BLaER1 (cell line): ENCODE measurements at regions not wholly inside any gene's neighbourhood (a gene's known extent, or its start where the extent isn't known, plus 50 kb on each side); places are given as distances from the start of the nearest gene placed in this dataset.

Experiments
- H3K27ac ChIP-seq: shearing (Covaris generic); formaldehyde crosslinking; 2 replicates; pipeline ENCODE4 v1.8.1; 2022
- H3K27me3 ChIP-seq: shearing (Covaris generic); formaldehyde crosslinking; 2 replicates; pipeline ENCODE4 v1.8.1; 2022
- H3K36me3 ChIP-seq: shearing (Covaris generic); formaldehyde crosslinking; 2 replicates; pipeline ENCODE4 v1.8.1; 2022
- H3K4me1 ChIP-seq: shearing (Covaris generic); formaldehyde crosslinking; 2 replicates; pipeline ENCODE4 v1.8.1; 2022
- H3K4me2 ChIP-seq: shearing (Covaris generic); formaldehyde crosslinking; 2 replicates; pipeline ENCODE4 v1.8.1; 2022
- H3K4me3 ChIP-seq: shearing (Covaris generic); formaldehyde crosslinking; 2 replicates; pipeline ENCODE4 v1.8.1; 2022
- H3K9ac ChIP-seq: shearing (Covaris generic); formaldehyde crosslinking; 2 replicates; pipeline ENCODE4 v1.8.1; 2022
- H3K9me3 ChIP-seq: shearing (Covaris generic); formaldehyde crosslinking; 2 replicates; pipeline ENCODE4 v1.8.1; 2022
- H4K20me1 ChIP-seq: shearing (Covaris generic); formaldehyde crosslinking; 2 replicates; pipeline ENCODE4 v1.8.1; 2022
- Cebpa-rat ChIP-seq: shearing (Covaris generic); IDR thresholded peaks from 2 replicates; pipeline ENCODE4 v1.8.1; 2022

DNA sequence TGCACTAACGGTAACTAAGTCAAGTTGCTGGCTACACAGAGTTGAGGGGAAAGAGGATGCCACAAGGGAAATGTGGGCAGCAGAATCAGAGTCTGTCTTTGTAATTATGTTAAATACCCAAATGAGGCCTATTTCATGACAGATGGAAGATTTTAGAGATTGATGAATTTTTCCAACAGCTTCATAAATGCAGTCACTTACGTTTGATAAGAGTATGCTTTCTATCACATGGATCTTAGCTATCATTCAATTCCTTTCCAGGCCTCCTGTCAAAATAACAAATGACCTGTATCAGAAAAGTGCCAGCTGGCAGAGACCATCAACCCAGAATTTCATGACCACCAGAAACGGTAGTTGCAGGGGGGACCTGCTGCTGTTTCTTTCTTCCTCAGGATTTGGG lies 148.4 kb upstream of the PLPP4 start:
- no peaks in the 10 kb centered on the region for H4K20me1 ChIP-seq
- no peak overlapping the region for H3K27ac ChIP-seq
- H3K9me3 ChIP-seq = no peaks in the 10 kb centered on the region
- H3K36me3 ChIP-seq = no peaks in the 10 kb centered on the region
- TF ChIP-seq Cebpa-rat = no peak
- no peak overlapping the region for H3K9ac ChIP-seq
- no peaks in the 10 kb centered on the region for H3K27me3 ChIP-seq
- no peaks in the 10 kb centered on the region for H3K4me1 ChIP-seq
- no peak overlapping the region for H3K4me2 ChIP-seq
- no peak overlapping the region for H3K4me3 ChIP-seq

DNA sequence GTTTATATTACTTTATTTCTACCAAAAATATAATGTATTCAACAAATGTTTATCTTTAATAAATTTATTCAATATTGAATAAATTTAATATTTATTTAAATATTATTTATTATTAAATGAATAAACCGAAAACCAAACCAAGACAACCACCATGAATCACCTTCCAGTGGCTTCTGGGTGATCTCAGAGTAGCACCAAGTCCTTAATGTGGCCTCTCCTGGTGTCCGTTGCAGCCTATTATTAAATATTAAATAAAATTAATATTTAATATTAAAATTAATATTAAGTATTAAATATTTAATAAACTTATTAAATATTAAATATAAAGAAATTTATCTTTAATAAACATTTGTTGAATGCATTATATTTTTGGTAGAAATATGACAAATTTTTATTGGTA lies 143.3 kb upstream of the PLPP4 start:
- Histone ChIP-seq H4K20me1 (no peaks in the 10 kb centered on the region), H3K36me3 (no peaks in the 10 kb centered on the region), H3K4me1 (no peaks in the 10 kb centered on the region), H3K9me3 (no peaks in the 10 kb centered on the region), H3K9ac (no peak overlapping the region), H3K27me3 (no peaks in the 10 kb centered on the region), H3K4me2 (no peak overlapping the region), H3K4me3 (no peak overlapping the region), H3K27ac (no peak overlapping the region)
- TF ChIP-seq Cebpa-rat = no peak

DNA sequence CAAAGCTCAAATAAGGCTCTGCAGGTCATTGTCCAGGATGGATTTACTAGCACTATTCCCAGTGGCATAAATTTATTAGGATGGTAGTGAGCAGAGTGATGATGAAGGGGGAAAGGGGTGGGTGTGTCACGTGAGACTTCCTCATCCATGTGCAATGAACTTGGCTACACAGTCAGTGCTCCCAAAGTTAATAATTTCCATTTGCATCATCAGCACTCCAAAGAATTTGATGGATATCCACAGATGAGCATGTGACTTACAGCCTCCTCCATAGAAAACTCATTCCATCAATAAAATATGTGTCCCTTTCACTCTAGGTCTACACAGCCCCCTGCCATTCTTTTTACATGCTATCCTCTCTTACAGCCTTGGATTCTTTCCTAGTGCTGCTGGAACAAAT lies 142.6 kb upstream of the PLPP4 start:
- H3K4me3 ChIP-seq = no peak overlapping the region
- no peaks in the 10 kb centered on the region for H4K20me1 ChIP-seq
- H3K4me1 ChIP-seq = no peaks in the 10 kb centered on the region
- H3K9ac ChIP-seq = no peak overlapping the region
- H3K27me3 ChIP-seq = no peaks in the 10 kb centered on the region
- no peak overlapping the region for H3K27ac ChIP-seq
- no peak for TF ChIP-seq Cebpa-rat
- H3K9me3 ChIP-seq = no peaks in the 10 kb centered on the region
- no peaks in the 10 kb centered on the region for H3K36me3 ChIP-seq
- H3K4me2 ChIP-seq = no peak overlapping the region

DNA sequence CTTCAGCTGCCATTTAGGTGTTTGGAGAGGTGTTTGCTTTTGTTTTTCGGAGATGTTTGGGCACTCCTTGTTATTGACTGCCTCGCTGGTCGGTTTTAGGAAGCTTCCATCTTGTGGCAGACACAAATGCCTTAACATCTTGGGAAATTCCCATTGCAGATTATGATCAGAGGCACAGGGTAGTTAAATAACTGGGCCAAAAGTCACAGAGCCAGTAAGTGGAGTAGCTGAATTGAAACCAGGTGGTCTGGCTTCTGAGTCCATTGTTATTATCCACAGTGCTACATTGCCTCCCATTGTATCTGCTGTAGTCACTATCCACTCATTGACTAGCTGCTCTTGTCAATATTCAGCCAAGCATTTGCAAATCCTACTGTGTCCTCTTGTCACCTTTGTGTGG lies 138.2 kb upstream of the PLPP4 start:
- no peak overlapping the region for H3K27ac ChIP-seq
- no peak for TF ChIP-seq Cebpa-rat
- H3K27me3 ChIP-seq = no peaks in the 10 kb centered on the region
- no peaks in the 10 kb centered on the region for H3K9me3 ChIP-seq
- H3K4me2 ChIP-seq = no peak overlapping the region
- no peaks in the 10 kb centered on the region for H3K36me3 ChIP-seq
- H3K4me3 ChIP-seq = no peak overlapping the region
- H4K20me1 ChIP-seq = no peaks in the 10 kb centered on the region
- H3K4me1 ChIP-seq = no peaks in the 10 kb centered on the region
- no peak overlapping the region for H3K9ac ChIP-seq

DNA sequence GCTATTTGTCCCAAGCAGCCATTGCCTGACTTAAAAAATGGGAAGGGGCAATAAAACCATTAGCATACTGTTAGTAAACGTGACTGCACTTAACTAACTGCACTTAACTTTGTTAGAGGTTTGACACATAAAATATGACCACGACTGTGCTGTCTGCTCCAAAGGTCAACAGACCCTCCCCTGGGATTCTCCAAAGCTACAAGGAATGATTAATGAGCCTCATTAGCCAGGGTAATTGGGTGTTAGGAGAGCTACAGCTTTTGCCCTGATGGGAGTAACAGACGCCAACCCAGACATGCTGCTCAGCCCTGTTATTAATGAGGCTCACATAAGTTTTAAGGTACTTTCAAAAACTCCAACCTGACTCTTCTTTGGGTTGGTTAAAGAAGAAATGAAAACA lies 129.4 kb upstream of the PLPP4 start:
- no peak overlapping the region for H3K27ac ChIP-seq
- no peak overlapping the region for H3K4me3 ChIP-seq
- no peak overlapping the region for H3K4me2 ChIP-seq
- no peak for TF ChIP-seq Cebpa-rat
- H3K27me3 ChIP-seq = no peaks in the 10 kb centered on the region
- no peak overlapping the region for H3K9ac ChIP-seq
- no peaks in the 10 kb centered on the region for H3K9me3 ChIP-seq
- no peaks in the 10 kb centered on the region for H4K20me1 ChIP-seq
- no peaks in the 10 kb centered on the region; the same call in 1 of the 2 replicates for H3K4me1 ChIP-seq
- H3K36me3 ChIP-seq = no peaks in the 10 kb centered on the region

DNA sequence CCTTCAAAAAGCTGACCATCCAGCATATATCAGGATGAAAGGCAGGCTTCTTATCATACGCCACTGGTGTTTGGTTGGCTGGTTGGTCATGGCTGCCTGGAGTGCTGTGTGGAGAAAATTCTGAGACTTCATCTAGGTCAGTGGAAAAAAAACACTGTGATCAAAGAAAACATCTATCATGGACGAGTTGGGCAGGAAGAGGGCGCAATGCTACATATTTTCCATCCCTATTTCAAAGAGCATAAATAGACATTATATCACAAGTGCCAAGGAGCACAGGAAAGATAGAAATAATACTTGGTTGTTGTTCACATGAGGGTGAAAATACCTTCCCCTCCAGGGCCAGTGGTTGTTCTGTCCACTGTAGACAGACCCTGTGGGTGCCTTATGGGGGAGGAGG lies 128.4 kb upstream of the PLPP4 start:
- no peaks in the 10 kb centered on the region for H3K27me3 ChIP-seq
- H3K36me3 ChIP-seq = no peaks in the 10 kb centered on the region
- H3K4me3 ChIP-seq = no peak overlapping the region
- no peaks in the 10 kb centered on the region for H4K20me1 ChIP-seq
- H3K9me3 ChIP-seq = no peaks in the 10 kb centered on the region
- no peak overlapping the region; the same call in 1 of the 2 replicates for H3K4me2 ChIP-seq
- no peak overlapping the region for H3K27ac ChIP-seq
- no peak for TF ChIP-seq Cebpa-rat
- H3K9ac ChIP-seq = no peak overlapping the region
- H3K4me1 ChIP-seq = no peaks in the 10 kb centered on the region; the same call in 1 of the 2 replicates

DNA sequence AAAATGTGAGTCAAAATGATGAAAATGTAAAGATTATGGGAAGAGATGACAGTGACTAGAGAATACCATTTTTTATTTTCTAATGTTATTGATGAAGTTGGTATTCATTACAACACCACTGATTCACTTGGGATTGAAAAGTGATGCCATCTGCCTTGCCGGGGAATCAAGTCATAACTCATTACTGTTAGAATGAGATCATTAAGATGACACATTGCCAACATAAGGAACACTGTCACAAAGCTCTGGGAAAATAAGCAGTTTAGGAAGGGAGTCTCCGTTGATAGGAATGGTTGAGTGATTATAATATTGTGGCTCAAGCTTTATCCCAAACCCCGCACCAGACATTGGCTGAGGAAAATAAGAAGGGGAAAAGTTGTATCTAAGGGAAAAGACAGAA lies 121.5 kb upstream of the PLPP4 start:
- no peaks in the 10 kb centered on the region for H3K27me3 ChIP-seq
- H4K20me1 ChIP-seq = no peaks in the 10 kb centered on the region
- no peak overlapping the region for H3K27ac ChIP-seq
- no peaks in the 10 kb centered on the region for H3K9me3 ChIP-seq
- no peak overlapping the region for H3K9ac ChIP-seq
- H3K4me1 ChIP-seq = peaks cover 3% of the 10 kb centered on the region; the same call in 1 of the 2 replicates
- no peak overlapping the region for H3K4me2 ChIP-seq
- no peak for TF ChIP-seq Cebpa-rat
- H3K36me3 ChIP-seq = no peaks in the 10 kb centered on the region
- no peak overlapping the region for H3K4me3 ChIP-seq

DNA sequence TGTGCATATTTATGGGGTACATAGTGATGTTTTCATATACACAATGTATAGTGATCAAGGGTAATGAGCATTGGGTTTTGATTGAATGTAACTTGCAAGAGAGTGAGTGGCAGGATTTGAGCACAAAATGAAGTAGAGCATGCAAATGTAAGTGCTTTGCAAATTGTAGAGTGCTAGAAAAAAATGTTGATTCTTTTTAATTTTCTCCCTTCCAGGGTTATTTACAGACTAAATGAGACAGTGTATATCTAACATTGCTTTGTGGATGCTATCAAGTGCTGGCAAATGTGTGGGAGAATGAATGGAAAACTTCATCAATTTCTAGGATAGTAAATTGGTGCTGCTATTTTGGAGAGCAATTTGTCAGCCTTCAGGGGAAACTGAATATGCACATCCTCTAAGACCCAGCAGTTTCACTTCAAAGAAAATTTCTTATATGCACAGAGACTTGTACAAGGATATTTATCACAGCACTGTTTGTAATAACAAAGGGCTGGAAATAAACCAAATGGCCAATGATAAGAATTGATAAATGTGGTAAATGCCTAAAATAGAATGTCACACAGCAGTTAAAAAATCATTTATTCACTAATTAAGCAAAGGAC lies 120.6 kb upstream of the PLPP4 start:
- Histone ChIP-seq H3K27me3 (no peaks in the 10 kb centered on the region), H3K27ac (no peak overlapping the region), H3K36me3 (no peaks in the 10 kb centered on the region), H3K4me2 (no peak overlapping the region), H3K4me1 (peaks cover 6% of the 10 kb centered on the region; the same call in 1 of the 2 replicates), H3K9me3 (no peaks in the 10 kb centered on the region), H4K20me1 (no peaks in the 10 kb centered on the region), H3K9ac (no peak overlapping the region), H3K4me3 (no peak overlapping the region)
- TF ChIP-seq Cebpa-rat = no peak

DNA sequence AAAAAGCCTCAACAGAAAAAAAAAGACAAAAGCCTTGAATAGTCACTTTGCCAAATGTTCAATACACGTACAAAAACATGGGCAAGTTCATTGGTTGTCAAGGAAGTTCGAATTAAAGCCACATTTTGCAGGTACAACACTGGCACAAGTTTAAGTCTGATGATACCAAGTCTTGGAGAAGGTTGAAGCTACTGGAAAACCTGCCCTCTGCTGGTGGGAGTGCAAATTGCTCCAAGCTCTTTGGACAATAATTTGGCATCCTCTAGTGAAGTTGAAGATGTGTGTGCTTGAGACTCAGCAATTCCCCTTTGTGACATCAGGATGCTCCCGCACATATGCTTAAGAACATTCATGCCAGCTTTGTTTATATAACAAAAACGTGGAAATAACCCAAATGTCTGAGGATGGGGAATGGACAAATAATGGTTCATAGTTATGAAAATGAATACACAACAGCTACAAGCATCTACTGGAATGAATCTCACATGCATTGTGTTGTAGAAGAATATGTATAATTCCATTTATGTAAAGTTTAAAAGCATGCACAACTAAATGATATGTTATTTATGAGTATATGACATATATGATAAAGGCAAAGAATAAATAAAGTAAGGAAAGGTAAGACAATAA lies 120.0 kb upstream of the PLPP4 start:
- Histone ChIP-seq H3K9ac (no peak overlapping the region), H3K36me3 (no peaks in the 10 kb centered on the region), H3K4me3 (no peak overlapping the region), H3K4me2 (no peak overlapping the region), H3K9me3 (no peaks in the 10 kb centered on the region), H3K27me3 (no peaks in the 10 kb centered on the region), H3K27ac (no peak overlapping the region), H4K20me1 (no peaks in the 10 kb centered on the region), H3K4me1 (peaks cover 6% of the 10 kb centered on the region; the same call in 1 of the 2 replicates)
- no peak for TF ChIP-seq Cebpa-rat

DNA sequence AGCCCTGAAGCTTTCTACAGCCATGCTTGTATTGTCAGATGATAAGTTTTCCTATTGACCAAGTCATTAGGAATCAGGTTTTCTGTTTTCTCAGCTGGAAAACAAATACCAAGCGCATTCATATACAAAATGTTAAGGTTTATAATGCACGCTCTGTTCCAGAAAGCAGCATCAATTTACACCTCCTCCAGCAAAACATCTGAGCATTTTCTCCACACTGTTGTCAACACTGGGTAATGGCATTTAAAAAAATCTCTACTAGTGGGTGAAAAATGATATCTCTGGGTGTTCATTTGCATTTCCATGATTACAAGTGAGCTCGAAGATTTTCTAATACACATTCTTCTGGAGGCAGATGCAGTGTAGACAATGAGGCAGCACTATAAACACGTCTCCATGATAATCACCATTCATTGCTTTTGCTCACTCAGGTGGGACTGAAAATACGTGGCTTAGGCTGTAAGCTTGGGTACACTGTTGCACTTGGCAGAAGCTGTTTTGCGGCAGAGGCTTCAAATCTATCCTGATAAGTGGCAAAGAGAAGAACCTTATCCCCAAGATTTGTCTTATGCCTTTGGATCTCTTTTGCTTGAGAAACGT lies 114.8 kb upstream of the PLPP4 start:
- Histone ChIP-seq H3K9me3 (no peaks in the 10 kb centered on the region), H3K27me3 (no peaks in the 10 kb centered on the region), H3K4me1 (peaks cover 6% of the 10 kb centered on the region; the same call in 1 of the 2 replicates), H4K20me1 (no peaks in the 10 kb centered on the region), H3K36me3 (no peaks in the 10 kb centered on the region), H3K27ac (no peak overlapping the region), H3K4me2 (no peak overlapping the region), H3K4me3 (no peak overlapping the region), H3K9ac (no peak overlapping the region)
- no peak for TF ChIP-seq Cebpa-rat
